Neural cell (in vitro differentiated cells): ENCODE measurements at regions not wholly inside any gene's neighbourhood (a gene's known extent, or its start where the extent isn't known, plus 50 kb on each side); places are given as distances from the start of the nearest gene placed in this dataset.

ENCODE experiments used
- H2AFZ ChIP-seq: fragments of 200-600, 300-800 bp; sonication (generic), shearing (Covaris generic); 2 replicates; pipeline ENCODE4 v1.6.0; 2014; ENCODE audit warnings: low read depth, mild to moderate bottlenecking, antibody characterized with exemption, low read length, moderate library complexity
- H3F3A ChIP-seq: fragments of 200-600 bp; shearing (Covaris generic); 2 replicates; pipeline ENCODE4 v1.6.1; 2016; ENCODE audit warnings: mild to moderate bottlenecking, moderate library complexity, mixed read lengths, antibody characterized with exemption, low read length; ENCODE audit not compliant: insufficient read depth, poor library complexity, severe bottlenecking
- H3K27ac ChIP-seq: fragments of 200-600, 300-800 bp; sonication (generic), shearing (Covaris generic); 2 replicates; pipeline ENCODE4 v1.5.1; 2014; ENCODE audit warnings: mild to moderate bottlenecking, low read length, moderate library complexity
- H3K27me3 ChIP-seq: fragments of 300-800, 200-600 bp; sonication (generic), shearing (Covaris generic); 2 replicates; pipeline ENCODE4 v1.6.0; 2014; ENCODE audit warnings: mild to moderate bottlenecking, low read depth, low read length, moderate library complexity; ENCODE audit not compliant: insufficient read depth
- H3K36me3 ChIP-seq: fragments of 300-800, 200-600 bp; sonication (generic), shearing (Covaris generic); 2 replicates; pipeline ENCODE4 v1.5.1; 2014; ENCODE audit warnings: mild to moderate bottlenecking, antibody characterized with exemption, low read length, moderate library complexity; ENCODE audit not compliant: insufficient read depth
- H3K4me2 ChIP-seq: fragments of 300-800, 200-600 bp; sonication (generic), shearing (Covaris generic); 2 replicates; pipeline ENCODE4 v1.6.0; 2014; ENCODE audit warnings: mild to moderate bottlenecking, low read length
- H3K4me3 ChIP-seq: fragments of 300-800, 200-600 bp; sonication (generic), shearing (Covaris generic); 2 replicates; pipeline ENCODE4 v1.5.1; 2014; ENCODE audit warnings: mild to moderate bottlenecking, low read length, moderate library complexity
- H3K79me2 ChIP-seq: fragments of 200-600 bp; shearing (Covaris generic); replicated peaks from 2 replicates; pipeline ENCODE4 v1.6.0; 2014; ENCODE audit warnings: mild to moderate bottlenecking, low read length, moderate library complexity; ENCODE audit not compliant: insufficient read depth
- H3K9ac ChIP-seq: fragments of 300-800, 200-600 bp; sonication (generic), shearing (Covaris generic); 2 replicates; pipeline ENCODE4 v1.6.1; 2016; ENCODE audit warnings: mild to moderate bottlenecking, low read length, mixed read lengths
- H3K9me2 ChIP-seq: fragments of 200-600 bp; shearing (Covaris generic); 2 replicates; pipeline ENCODE4 v1.6.1; 2016; ENCODE audit warnings: mild to moderate bottlenecking, low read length, mixed read lengths; ENCODE audit not compliant: insufficient read depth
- H3K9me3 ChIP-seq: fragments of 200-600, 300-800 bp; sonication (generic), shearing (Covaris generic); 2 replicates; pipeline ENCODE4 v1.6.1; 2016; ENCODE audit warnings: mild to moderate bottlenecking, mixed run types, low read length, moderate library complexity, mixed read lengths
- H4K20me1 ChIP-seq: fragments of 200-600 bp; shearing (Covaris generic); 2 replicates; pipeline ENCODE4 v1.6.1; 2016; ENCODE audit warnings: mild to moderate bottlenecking, mixed run types; ENCODE audit not compliant: insufficient read depth
- EP300 ChIP-seq: fragments of 450-650 bp; conservative IDR thresholded peaks from 2 replicates; pipeline ENCODE4 v1.6.1; 2014; ENCODE audit warnings: antibody characterized with exemption, mild to moderate bottlenecking, moderate library complexity; ENCODE audit not compliant: poor library complexity, severe bottlenecking
- EZH2 ChIP-seq: fragments of 200-600, 300-800 bp; shearing (Covaris generic), sonication (generic); IDR thresholded peaks from 2 replicates; pipeline ENCODE4 v1.6.1; 2014; ENCODE audit warnings: antibody characterized with exemption, low read length, borderline replicate concordance, mild to moderate bottlenecking; ENCODE audit not compliant: insufficient read depth, poor library complexity, severe bottlenecking
- MXI1 ChIP-seq: fragments of 450-650 bp; conservative IDR thresholded peaks from 2 replicates; pipeline ENCODE4 v1.6.1; 2014; ENCODE audit warnings: antibody characterized with exemption, mild to moderate bottlenecking; ENCODE audit not compliant: poor library complexity, severe bottlenecking
- POLR2AphosphoS5 ChIP-seq: IDR thresholded peaks from 2 replicates; pipeline ENCODE4 v1.6.1; 2012
- RAD21 ChIP-seq: fragments of 450-650 bp; conservative IDR thresholded peaks from 2 replicates; pipeline ENCODE4 v1.6.1; 2014; ENCODE audit warnings: antibody characterized with exemption, mild to moderate bottlenecking, moderate library complexity
- SMC3 ChIP-seq: fragments of 450-650 bp; conservative IDR thresholded peaks from 2 replicates; pipeline ENCODE4 v1.6.1; 2014; ENCODE audit warnings: antibody characterized with exemption, mild to moderate bottlenecking, moderate library complexity; ENCODE audit not compliant: poor library complexity
- TAF1 ChIP-seq: IDR thresholded peaks from 2 replicates; pipeline ENCODE4 v1.6.1; 2012; ENCODE audit warnings: low read depth
- TF ChIP-seq, protein P1 (sequence below): IDR thresholded peaks from 2 replicates; pipeline ENCODE4 v1.6.1; 2012; ENCODE audit warnings: borderline replicate concordance
- TF ChIP-seq, protein P2 (sequence below): fragments of 450-650 bp; IDR thresholded peaks from 2 replicates; pipeline ENCODE4 v1.5.1; 2014; ENCODE audit warnings: antibody characterized with exemption, mild to moderate bottlenecking, moderate library complexity; ENCODE audit not compliant: poor library complexity, severe bottlenecking

- Histone ChIP-seq H4K20me1 (no peaks in the 10 kb centered on the region), H3K9ac (no peak overlapping the region), H3K36me3 (no peaks in the 10 kb centered on the region), H3K27me3 (no peaks in the 10 kb centered on the region), H3K79me2 (no peaks in the 10 kb centered on the region), H3F3A (no peaks in the 10 kb centered on the region), H3K27ac (no peak overlapping the region), H3K4me3 (no peak overlapping the region), H3K9me2 (no peaks in the 10 kb centered on the region), H3K9me3 (no peaks in the 10 kb centered on the region), H3K4me2 (no peak overlapping the region), H2AFZ (no peak overlapping the region)
- TF ChIP-seq EP300 = no peak
- no peak for TF ChIP-seq SMC3
- no peak for TF ChIP-seq EZH2
- TF ChIP-seq, protein P1, sequence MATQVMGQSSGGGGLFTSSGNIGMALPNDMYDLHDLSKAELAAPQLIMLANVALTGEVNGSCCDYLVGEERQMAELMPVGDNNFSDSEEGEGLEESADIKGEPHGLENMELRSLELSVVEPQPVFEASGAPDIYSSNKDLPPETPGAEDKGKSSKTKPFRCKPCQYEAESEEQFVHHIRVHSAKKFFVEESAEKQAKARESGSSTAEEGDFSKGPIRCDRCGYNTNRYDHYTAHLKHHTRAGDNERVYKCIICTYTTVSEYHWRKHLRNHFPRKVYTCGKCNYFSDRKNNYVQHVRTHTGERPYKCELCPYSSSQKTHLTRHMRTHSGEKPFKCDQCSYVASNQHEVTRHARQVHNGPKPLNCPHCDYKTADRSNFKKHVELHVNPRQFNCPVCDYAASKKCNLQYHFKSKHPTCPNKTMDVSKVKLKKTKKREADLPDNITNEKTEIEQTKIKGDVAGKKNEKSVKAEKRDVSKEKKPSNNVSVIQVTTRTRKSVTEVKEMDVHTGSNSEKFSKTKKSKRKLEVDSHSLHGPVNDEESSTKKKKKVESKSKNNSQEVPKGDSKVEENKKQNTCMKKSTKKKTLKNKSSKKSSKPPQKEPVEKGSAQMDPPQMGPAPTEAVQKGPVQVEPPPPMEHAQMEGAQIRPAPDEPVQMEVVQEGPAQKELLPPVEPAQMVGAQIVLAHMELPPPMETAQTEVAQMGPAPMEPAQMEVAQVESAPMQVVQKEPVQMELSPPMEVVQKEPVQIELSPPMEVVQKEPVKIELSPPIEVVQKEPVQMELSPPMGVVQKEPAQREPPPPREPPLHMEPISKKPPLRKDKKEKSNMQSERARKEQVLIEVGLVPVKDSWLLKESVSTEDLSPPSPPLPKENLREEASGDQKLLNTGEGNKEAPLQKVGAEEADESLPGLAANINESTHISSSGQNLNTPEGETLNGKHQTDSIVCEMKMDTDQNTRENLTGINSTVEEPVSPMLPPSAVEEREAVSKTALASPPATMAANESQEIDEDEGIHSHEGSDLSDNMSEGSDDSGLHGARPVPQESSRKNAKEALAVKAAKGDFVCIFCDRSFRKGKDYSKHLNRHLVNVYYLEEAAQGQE = no peak
- TF ChIP-seq RAD21 = no peak
- TF ChIP-seq, protein P2, sequence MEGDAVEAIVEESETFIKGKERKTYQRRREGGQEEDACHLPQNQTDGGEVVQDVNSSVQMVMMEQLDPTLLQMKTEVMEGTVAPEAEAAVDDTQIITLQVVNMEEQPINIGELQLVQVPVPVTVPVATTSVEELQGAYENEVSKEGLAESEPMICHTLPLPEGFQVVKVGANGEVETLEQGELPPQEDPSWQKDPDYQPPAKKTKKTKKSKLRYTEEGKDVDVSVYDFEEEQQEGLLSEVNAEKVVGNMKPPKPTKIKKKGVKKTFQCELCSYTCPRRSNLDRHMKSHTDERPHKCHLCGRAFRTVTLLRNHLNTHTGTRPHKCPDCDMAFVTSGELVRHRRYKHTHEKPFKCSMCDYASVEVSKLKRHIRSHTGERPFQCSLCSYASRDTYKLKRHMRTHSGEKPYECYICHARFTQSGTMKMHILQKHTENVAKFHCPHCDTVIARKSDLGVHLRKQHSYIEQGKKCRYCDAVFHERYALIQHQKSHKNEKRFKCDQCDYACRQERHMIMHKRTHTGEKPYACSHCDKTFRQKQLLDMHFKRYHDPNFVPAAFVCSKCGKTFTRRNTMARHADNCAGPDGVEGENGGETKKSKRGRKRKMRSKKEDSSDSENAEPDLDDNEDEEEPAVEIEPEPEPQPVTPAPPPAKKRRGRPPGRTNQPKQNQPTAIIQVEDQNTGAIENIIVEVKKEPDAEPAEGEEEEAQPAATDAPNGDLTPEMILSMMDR = no peak
- no peak for TF ChIP-seq TAF1
- TF ChIP-seq MXI1 = no peak
- no peak for TF ChIP-seq POLR2AphosphoS5
Observed at GRCh38 chr13:34833562-34834182, 108.4 kb upstream of the NBEA start.

GRCh38 chr13:34842466-34842865 is 99.6 kb upstream of the NBEA start:
- H3K4me3 ChIP-seq = no peak overlapping the region
- no peaks in the 10 kb centered on the region for H3K36me3 ChIP-seq
- no peak for TF ChIP-seq SMC3
- TF ChIP-seq RAD21 = no peak
- TF ChIP-seq MXI1 = no peak
- TF ChIP-seq EP300 = no peak
- TF ChIP-seq, protein P1 = no peak
- TF ChIP-seq EZH2 = no peak
- no peak for TF ChIP-seq POLR2AphosphoS5
- TF ChIP-seq TAF1 = no peak
- TF ChIP-seq, protein P2 = no peak
- H3K9me2 ChIP-seq = no peaks in the 10 kb centered on the region
- H3K9ac ChIP-seq = no peak overlapping the region
- no peaks in the 10 kb centered on the region for H3K79me2 ChIP-seq
- H2AFZ ChIP-seq = no peak overlapping the region
- H3K27me3 ChIP-seq = no peaks in the 10 kb centered on the region
- H4K20me1 ChIP-seq = no peaks in the 10 kb centered on the region
- H3K9me3 ChIP-seq = no peaks in the 10 kb centered on the region
- no peak overlapping the region for H3K4me2 ChIP-seq
- H3F3A ChIP-seq = no peaks in the 10 kb centered on the region
- H3K27ac ChIP-seq = no peak overlapping the region
